ENCODE measurements at regions not wholly inside any gene's neighbourhood (a gene's known extent, or its start where the extent isn't known, plus 50 kb on each side); places are given as distances from the start of the nearest gene placed in this dataset.
"Not testable (repeated sequence)": the region's sequence is repeated elsewhere in the genome, so short reads cannot be mapped to it uniquely, and the experiment has no call there.

DNA sequence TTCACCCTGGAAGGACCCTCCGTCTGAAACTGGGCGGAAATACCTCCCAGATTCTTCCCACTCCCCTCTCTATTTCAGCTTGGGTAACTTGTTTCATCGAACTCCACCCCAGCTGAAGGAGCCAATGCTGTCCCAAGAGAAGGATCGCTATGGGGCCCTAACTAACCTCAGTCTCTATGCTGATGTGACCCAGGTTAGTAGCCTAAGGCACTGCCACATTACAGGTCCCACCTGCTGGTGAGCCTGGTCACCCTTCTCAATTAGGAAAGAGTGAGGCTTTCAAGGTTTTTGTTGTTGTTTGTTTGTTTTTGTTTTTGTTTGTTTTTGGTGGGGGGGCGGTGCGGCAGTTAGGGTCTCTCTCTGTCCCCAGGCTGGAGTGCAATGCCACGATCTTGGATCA lies 168.4 kb downstream of the OR2B2 start:
- Histone ChIP-seq H3K36me3 (no peaks in the 10 kb centered on the region), H3K27me3 (no peaks in the 10 kb centered on the region), H3K9ac (ENCODE audit: low read depth in 2 of 2, low read length in 2 of 2) (no peak overlapping the region), H3K4me1 (no peaks in the 10 kb centered on the region), H3K9me3 (no peaks in the 10 kb centered on the region), H3K27ac (no peak overlapping the region), H3K4me3 (no peak overlapping the region)
- no peak for DNase-seq
- TF ChIP-seq CTCF (IDR thresholded peaks at IDR 0.05): no peak
- intact Hi-C loops (cut with DNase I): no loop called here

- Histone ChIP-seq H3K4me1 (no peaks in the 10 kb centered on the region), H3K36me3 (no peaks in the 10 kb centered on the region), H3K4me3 (no peak overlapping the region), H3K9me3 (no peaks in the 10 kb centered on the region), H3K27me3 (no peaks in the 10 kb centered on the region), H3K9ac (ENCODE audit: low read depth in 2 of 2, low read length in 2 of 2) (no peak overlapping the region), H3K27ac (no peak overlapping the region)
- no peak for DNase-seq
- no peak for TF ChIP-seq CTCF (IDR thresholded peaks at IDR 0.05)
- intact Hi-C loops (cut with DNase I): no loop called here
Observed at GRCh38 chr6:27742833-27743573, 169.2 kb downstream of the OR2B2 start.

DNA sequence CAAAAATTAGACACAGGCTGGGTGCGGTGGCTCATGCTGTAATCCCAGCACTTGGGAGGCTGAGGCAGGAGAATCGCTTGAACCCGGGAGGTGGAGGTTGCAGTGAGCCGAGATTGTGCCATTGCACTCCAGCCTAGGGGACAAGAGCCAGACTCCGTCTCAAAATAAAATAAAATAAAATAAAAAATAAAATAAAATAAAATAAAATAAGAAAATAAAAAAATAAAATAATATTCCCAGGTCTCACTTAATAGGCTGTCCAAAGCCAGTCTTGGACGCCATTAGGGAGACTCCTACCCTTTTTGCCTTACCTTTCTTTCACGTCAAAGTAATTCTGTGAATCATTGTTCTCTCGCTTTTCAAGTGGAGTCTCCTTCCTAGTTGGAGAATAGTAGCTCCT lies 172.3 kb downstream of the OR2B2 start:
- H3K36me3 ChIP-seq; DNase-seq; H3K9me3 ChIP-seq; H3K9ac ChIP-seq (ENCODE audit: low read depth in 2 of 2, low read length in 2 of 2); H3K4me1 ChIP-seq; intact Hi-C loops (cut with DNase I); H3K27me3 ChIP-seq; H3K27ac ChIP-seq; H3K4me3 ChIP-seq: not testable (repeated sequence)

DNA sequence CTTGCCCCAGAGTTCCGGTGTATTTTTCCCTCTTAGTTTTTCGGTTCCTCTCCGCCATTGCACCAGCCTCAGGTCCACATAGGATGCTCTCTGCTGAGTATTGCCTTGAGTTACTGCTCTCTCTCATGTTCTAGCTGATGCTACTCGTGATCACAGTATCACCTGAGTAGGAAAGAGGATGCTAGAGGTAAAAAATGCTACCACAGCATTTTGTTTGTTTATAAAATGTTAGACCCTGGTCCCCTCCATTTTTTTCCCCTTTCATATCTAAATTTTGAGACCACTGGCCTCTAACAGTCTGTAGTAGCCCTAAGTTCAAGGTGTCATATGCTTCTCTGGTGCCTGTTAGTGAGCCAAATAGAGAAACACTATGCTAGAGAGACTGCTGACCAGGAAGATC lies 175.5 kb downstream of the OR2B2 start:
- Histone ChIP-seq H3K9me3 (no peaks in the 10 kb centered on the region), H3K9ac (ENCODE audit: low read depth in 2 of 2, low read length in 2 of 2) (no peak overlapping the region), H3K36me3 (no peaks in the 10 kb centered on the region), H3K27ac (no peak overlapping the region), H3K4me3 (no peak overlapping the region), H3K4me1 (no peaks in the 10 kb centered on the region), H3K27me3 (no peaks in the 10 kb centered on the region)
- TF ChIP-seq CTCF (IDR thresholded peaks at IDR 0.05): no peak
- no peak for DNase-seq
- intact Hi-C loops (cut with DNase I): no loop called here

GRCh38 chr6:27728442-27728841 lies 183.8 kb downstream of the OR2B2 start:
- Histone ChIP-seq H3K9me3 (no peaks in the 10 kb centered on the region), H3K36me3 (no peaks in the 10 kb centered on the region), H3K9ac (ENCODE audit: low read depth in 2 of 2, low read length in 2 of 2) (no peak overlapping the region), H3K4me1 (no peaks in the 10 kb centered on the region), H3K27ac (no peak overlapping the region), H3K4me3 (no peak overlapping the region), H3K27me3 (no peaks in the 10 kb centered on the region)
- intact Hi-C loops (cut with DNase I): no loop called here
- no peak for TF ChIP-seq CTCF (IDR thresholded peaks at IDR 0.05)
- no peak for DNase-seq

DNA sequence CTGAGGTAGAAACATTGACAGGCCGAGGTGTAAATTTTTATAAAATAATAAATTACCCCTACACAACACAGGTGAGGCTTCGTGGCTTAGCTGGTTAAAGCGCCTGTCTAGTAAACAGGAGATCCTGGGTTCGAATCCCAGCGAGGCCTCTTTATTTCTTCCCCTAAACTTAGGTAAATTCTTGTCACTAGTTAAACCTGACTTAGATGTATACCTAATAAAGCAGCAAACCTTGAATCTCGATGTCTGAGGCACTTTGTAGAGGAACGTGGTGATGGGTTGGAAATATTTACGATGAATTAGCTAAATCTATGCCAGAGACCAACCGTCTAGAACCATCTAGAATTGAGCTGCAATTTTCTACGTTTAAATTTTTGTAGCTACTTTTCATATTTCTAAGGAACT lies 185.6 kb downstream of the OR2B2 start:
- intact Hi-C loops (cut with DNase I): no loop called here
- Histone ChIP-seq H3K27me3 (no peaks in the 10 kb centered on the region), H3K9ac (ENCODE audit: low read depth in 2 of 2, low read length in 2 of 2) (no peak overlapping the region), H3K36me3 (no peaks in the 10 kb centered on the region), H3K27ac (no peak overlapping the region), H3K4me3 (no peak overlapping the region), H3K4me1 (no peaks in the 10 kb centered on the region), H3K9me3 (no peaks in the 10 kb centered on the region)
- DNase-seq: no peak
- no peak for TF ChIP-seq CTCF (IDR thresholded peaks at IDR 0.05)
